GM23338 (cell line): ENCODE measurements at regions not wholly inside any gene's neighbourhood (a gene's known extent, or its start where the extent isn't known, plus 50 kb on each side); places are given as distances from the start of the nearest gene placed in this dataset.

Experiments used
- ATAC-seq: fragments of 200-7000 bp; cut with Tn5 transposase; 3 replicates; pipeline ENCODE4 v1.9.1; 2020
- DNase-seq: peaks from one replicate; pipeline ENCODE4 v3.0.0-alpha.2; 2015; ENCODE audit warnings: low spot score
- H2AFZ ChIP-seq: fragments of 200-600 bp; sonication (generic); 2 replicates; pipeline ENCODE4 v1.8.0; 2016; ENCODE audit warnings: antibody characterized with exemption, mild to moderate bottlenecking, moderate library complexity
- H3F3A ChIP-seq: fragments of 200-600 bp; sonication (generic); replicated peaks from 2 replicates; pipeline ENCODE4 v1.8.0; 2017; ENCODE audit warnings: antibody characterized with exemption, mixed run types, low read depth
- H3K27ac ChIP-seq: fragments of 200-600 bp; sonication (generic); 2 replicates; pipeline ENCODE4 v1.6.1; 2016; ENCODE audit warnings: low read depth
- H3K27me3 ChIP-seq: fragments of 200-600 bp; sonication (generic); 2 replicates; pipeline ENCODE4 v1.8.0; 2016; ENCODE audit warnings: mild to moderate bottlenecking, mixed run types, moderate library complexity; ENCODE audit not compliant: insufficient read depth
- H3K36me3 ChIP-seq: fragments of 200-600 bp; sonication (generic); 2 replicates; pipeline ENCODE4 v1.8.0; 2016; ENCODE audit warnings: mild to moderate bottlenecking; ENCODE audit not compliant: insufficient read depth
- H3K4me1 ChIP-seq: fragments of 200-600 bp; sonication (generic); 2 replicates; pipeline ENCODE4 v1.8.0; 2016; ENCODE audit warnings: mild to moderate bottlenecking, moderate library complexity; ENCODE audit not compliant: insufficient read depth
- H3K4me2 ChIP-seq: fragments of 200-600 bp; sonication (generic); 2 replicates; pipeline ENCODE4 v1.7.1; 2017; ENCODE audit warnings: mixed run types
- H3K4me3 ChIP-seq: fragments of 200-600 bp; sonication (generic); 2 replicates; pipeline ENCODE4 v1.6.1; 2016; ENCODE audit warnings: mixed run types
- H3K79me2 ChIP-seq: fragments of 200-600 bp; sonication (generic); replicated peaks from 2 replicates; pipeline ENCODE4 v1.8.0; 2017; ENCODE audit warnings: mild to moderate bottlenecking; ENCODE audit not compliant: insufficient read depth
- H3K9me2 ChIP-seq: fragments of 200-600 bp; sonication (generic); 2 replicates; pipeline ENCODE4 v1.8.0; 2017; ENCODE audit not compliant: insufficient read depth
- H4K20me1 ChIP-seq: fragments of 200-600 bp; sonication (generic); replicated peaks from 2 replicates; pipeline ENCODE4 v1.8.0; 2017; ENCODE audit warnings: mild to moderate bottlenecking; ENCODE audit not compliant: insufficient read depth
- H3K27ac Mint-ChIP-seq: 2 replicates; pipeline ENCODE4 v1.8.0; 2020; ENCODE audit warnings: inconsistent platforms, mild to moderate bottlenecking, moderate library complexity, mixed read lengths
- H3K27me3 Mint-ChIP-seq: 3 replicates; pipeline ENCODE4 v1.8.0; 2022; ENCODE audit warnings: low read depth, mild to moderate bottlenecking, moderate library complexity, mixed read lengths, inconsistent platforms; ENCODE audit not compliant: insufficient read depth, poor library complexity
- H3K36me3 Mint-ChIP-seq: 3 replicates; pipeline ENCODE4 v1.8.0; 2021; ENCODE audit warnings: low read depth, mild to moderate bottlenecking, inconsistent platforms, moderate library complexity, mixed read lengths
- H3K4me1 Mint-ChIP-seq: 3 replicates; pipeline ENCODE4 v1.8.0; 2020; ENCODE audit warnings: mild to moderate bottlenecking, inconsistent platforms, mixed read lengths
- H3K4me3 Mint-ChIP-seq: 3 replicates; pipeline ENCODE4 v1.8.0; 2021; ENCODE audit warnings: moderate library complexity, mild to moderate bottlenecking, inconsistent platforms, mixed read lengths
- H3K9me3 Mint-ChIP-seq: 3 replicates; pipeline ENCODE4 v1.8.0; 2020; ENCODE audit warnings: moderate library complexity, mild to moderate bottlenecking, inconsistent platforms, mixed read lengths
- CREB1 ChIP-seq: fragments of 250-450 bp; sonication (Bioruptor Pico); IDR thresholded peaks from 2 replicates; pipeline ENCODE4 v1.5.0; 2020; ENCODE audit warnings: low read depth, mild to moderate bottlenecking, moderate library complexity
- EZH2 ChIP-seq: fragments of 200-600 bp; sonication (generic); IDR thresholded peaks from one replicate; pipeline ENCODE4 v1.8.0; 2017; ENCODE audit warnings: antibody characterized with exemption, mild to moderate bottlenecking, low read depth; ENCODE audit not compliant: unreplicated experiment
- EZH2phosphoT487 ChIP-seq: fragments of 200-600 bp; sonication (generic); IDR thresholded peaks from one replicate; pipeline ENCODE4 v1.8.1; 2018; ENCODE audit warnings: antibody characterized with exemption; ENCODE audit not compliant: unreplicated experiment
- JUNB ChIP-seq: IDR thresholded peaks from one replicate; pipeline ENCODE4 v1.6.1; 2016; ENCODE audit warnings: antibody characterized with exemption; ENCODE audit not compliant: unreplicated experiment
- NANOG ChIP-seq: IDR thresholded peaks from 2 replicates; pipeline ENCODE4 v1.6.1; 2016; ENCODE audit warnings: antibody characterized with exemption, borderline replicate concordance
- POLR2AphosphoS5 ChIP-seq: IDR thresholded peaks from 2 replicates; pipeline ENCODE4 v1.6.1; 2016; ENCODE audit warnings: antibody characterized with exemption, low read depth
- STAT1 ChIP-seq: IDR thresholded peaks from one replicate; pipeline ENCODE4 v1.6.1; 2016; ENCODE audit warnings: antibody characterized with exemption; ENCODE audit not compliant: unreplicated experiment
- ZNF114 ChIP-seq: fragments of 250-450 bp; sonication (Bioruptor Pico); IDR thresholded peaks from 2 replicates; pipeline ENCODE4 v1.5.0; 2020; ENCODE audit warnings: mild to moderate bottlenecking, moderate library complexity
- ZNF331 ChIP-seq: fragments of 250-450 bp; sonication (Bioruptor Pico); IDR thresholded peaks from 2 replicates; pipeline ENCODE4 v1.5.0; 2020; ENCODE audit warnings: low read depth, mild to moderate bottlenecking, moderate library complexity
- TF ChIP-seq, protein P1 (sequence below): fragments of 250-450 bp; sonication (Bioruptor Pico); IDR thresholded peaks from 2 replicates; pipeline ENCODE4 v1.5.0; 2020; ENCODE audit warnings: mild to moderate bottlenecking, moderate library complexity
- TF ChIP-seq, protein P2 (sequence below): IDR thresholded peaks from one replicate; pipeline ENCODE4 v1.6.1; 2018; ENCODE audit warnings: antibody characterized with exemption; ENCODE audit not compliant: unreplicated experiment
- TF ChIP-seq, protein P3 (sequence below), 2 experiments: fragments of 200-600 bp in 1 of 2; sonication (generic) in 1 of 2; conservative IDR thresholded peaks; 2 replicates each; pipeline versions ENCODE4 v1.5.1 to v1.6.1; 2016 to 2017; ENCODE audit warnings: antibody characterized with exemption in 2 of 2, low read depth in 2 of 2, mild to moderate bottlenecking in 2 of 2, moderate library complexity in 1 of 2
- TF ChIP-seq, protein P4 (sequence below): IDR thresholded peaks from 2 replicates; pipeline ENCODE4 v1.6.1; 2016; ENCODE audit warnings: antibody characterized with exemption

DNA sequence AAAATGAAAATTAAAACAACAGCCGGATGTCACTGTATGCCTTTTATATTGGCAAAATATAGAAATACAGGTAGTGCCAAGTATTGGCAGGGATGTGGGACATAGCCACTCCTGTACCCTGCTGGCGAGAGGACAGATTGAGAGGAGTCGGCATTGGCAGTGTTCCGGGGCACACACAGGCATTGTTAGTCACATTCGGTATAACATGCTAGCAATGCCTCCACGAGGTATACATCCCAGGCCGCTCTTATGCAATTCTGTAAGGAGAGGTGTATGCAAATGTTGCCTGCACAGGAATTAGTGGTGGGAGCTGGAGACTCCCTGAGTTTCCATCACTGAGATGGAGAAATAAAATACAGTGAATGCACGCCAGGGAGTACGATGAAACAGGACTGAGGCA is 99.4 kb upstream of the DLG1 start:
- Mint-ChIP-seq H3K27me3 (peaks cover 3% of the 10 kb centered on the region), H3K4me3 (no peak overlapping the region), H3K36me3 (no peaks in the 10 kb centered on the region), H3K9me3 (no peaks in the 10 kb centered on the region), H3K27ac (no peak overlapping the region), H3K4me1 (peaks cover 20% of the 10 kb centered on the region; the same call in 2 of the 3 replicates)
- Histone ChIP-seq H3F3A (no peaks in the 10 kb centered on the region), H3K27ac (no peak overlapping the region), H2AFZ (no peak overlapping the region), H3K36me3 (no peaks in the 10 kb centered on the region), H3K4me1 (peaks cover 5% of the 10 kb centered on the region; the same call in 1 of the 2 replicates), H3K79me2 (no peaks in the 10 kb centered on the region), H3K27me3 (no peaks in the 10 kb centered on the region), H3K9me2 (no peaks in the 10 kb centered on the region), H3K4me3 (no peak overlapping the region), H3K4me2 (no peak overlapping the region), H4K20me1 (no peaks in the 10 kb centered on the region)
- DNase-seq (no peak), ATAC-seq (no peak)
- TF ChIP-seq NANOG (no peak), STAT1 (no peak), EZH2phosphoT487 (no peak), ZNF114 (CRISPR knock-in tag) (no peak), EZH2 (no peak), ZNF331 (CRISPR knock-in tag) (no peak), JUNB (no peak), CREB1 (no peak), POLR2AphosphoS5 (no peak)
- TF ChIP-seq, protein P1, sequence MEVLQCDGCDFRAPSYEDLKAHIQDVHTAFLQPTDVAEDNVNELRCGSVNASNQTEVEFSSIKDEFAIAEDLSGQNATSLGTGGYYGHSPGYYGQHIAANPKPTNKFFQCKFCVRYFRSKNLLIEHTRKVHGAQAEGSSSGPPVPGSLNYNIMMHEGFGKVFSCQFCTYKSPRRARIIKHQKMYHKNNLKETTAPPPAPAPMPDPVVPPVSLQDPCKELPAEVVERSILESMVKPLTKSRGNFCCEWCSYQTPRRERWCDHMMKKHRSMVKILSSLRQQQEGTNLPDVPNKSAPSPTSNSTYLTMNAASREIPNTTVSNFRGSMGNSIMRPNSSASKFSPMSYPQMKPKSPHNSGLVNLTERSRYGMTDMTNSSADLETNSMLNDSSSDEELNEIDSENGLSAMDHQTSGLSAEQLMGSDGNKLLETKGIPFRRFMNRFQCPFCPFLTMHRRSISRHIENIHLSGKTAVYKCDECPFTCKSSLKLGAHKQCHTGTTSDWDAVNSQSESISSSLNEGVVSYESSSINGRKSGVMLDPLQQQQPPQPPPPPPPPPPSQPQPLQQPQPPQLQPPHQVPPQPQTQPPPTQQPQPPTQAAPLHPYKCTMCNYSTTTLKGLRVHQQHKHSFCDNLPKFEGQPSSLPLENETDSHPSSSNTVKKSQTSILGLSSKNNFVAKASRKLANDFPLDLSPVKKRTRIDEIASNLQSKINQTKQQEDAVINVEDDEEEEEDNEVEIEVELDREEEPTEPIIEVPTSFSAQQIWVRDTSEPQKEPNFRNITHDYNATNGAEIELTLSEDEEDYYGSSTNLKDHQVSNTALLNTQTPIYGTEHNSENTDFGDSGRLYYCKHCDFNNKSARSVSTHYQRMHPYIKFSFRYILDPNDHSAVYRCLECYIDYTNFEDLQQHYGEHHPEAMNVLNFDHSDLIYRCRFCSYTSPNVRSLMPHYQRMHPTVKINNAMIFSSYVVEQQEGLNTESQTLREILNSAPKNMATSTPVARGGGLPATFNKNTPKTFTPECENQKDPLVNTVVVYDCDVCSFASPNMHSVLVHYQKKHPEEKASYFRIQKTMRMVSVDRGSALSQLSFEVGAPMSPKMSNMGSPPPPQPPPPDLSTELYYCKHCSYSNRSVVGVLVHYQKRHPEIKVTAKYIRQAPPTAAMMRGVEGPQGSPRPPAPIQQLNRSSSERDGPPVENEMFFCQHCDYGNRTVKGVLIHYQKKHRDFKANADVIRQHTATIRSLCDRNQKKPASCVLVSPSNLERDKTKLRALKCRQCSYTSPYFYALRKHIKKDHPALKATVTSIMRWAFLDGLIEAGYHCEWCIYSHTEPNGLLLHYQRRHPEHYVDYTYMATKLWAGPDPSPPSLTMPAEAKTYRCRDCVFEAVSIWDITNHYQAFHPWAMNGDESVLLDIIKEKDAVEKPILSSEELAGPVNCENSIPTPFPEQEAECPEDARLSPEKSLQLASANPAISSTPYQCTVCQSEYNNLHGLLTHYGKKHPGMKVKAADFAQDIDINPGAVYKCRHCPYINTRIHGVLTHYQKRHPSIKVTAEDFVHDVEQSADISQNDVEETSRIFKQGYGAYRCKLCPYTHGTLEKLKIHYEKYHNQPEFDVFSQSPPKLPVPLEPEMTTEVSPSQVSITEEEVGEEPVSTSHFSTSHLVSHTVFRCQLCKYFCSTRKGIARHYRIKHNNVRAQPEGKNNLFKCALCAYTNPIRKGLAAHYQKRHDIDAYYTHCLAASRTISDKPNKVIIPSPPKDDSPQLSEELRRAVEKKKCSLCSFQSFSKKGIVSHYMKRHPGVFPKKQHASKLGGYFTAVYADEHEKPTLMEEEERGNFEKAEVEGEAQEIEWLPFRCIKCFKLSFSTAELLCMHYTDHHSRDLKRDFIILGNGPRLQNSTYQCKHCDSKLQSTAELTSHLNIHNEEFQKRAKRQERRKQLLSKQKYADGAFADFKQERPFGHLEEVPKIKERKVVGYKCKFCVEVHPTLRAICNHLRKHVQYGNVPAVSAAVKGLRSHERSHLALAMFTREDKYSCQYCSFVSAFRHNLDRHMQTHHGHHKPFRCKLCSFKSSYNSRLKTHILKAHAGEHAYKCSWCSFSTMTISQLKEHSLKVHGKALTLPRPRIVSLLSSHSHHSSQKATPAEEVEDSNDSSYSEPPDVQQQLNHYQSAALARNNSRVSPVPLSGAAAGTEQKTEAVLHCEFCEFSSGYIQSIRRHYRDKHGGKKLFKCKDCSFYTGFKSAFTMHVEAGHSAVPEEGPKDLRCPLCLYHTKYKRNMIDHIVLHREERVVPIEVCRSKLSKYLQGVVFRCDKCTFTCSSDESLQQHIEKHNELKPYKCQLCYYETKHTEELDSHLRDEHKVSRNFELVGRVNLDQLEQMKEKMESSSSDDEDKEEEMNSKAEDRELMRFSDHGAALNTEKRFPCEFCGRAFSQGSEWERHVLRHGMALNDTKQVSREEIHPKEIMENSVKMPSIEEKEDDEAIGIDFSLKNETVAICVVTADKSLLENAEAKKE (CRISPR knock-in tag), result no peak
- TF ChIP-seq, protein P2, sequence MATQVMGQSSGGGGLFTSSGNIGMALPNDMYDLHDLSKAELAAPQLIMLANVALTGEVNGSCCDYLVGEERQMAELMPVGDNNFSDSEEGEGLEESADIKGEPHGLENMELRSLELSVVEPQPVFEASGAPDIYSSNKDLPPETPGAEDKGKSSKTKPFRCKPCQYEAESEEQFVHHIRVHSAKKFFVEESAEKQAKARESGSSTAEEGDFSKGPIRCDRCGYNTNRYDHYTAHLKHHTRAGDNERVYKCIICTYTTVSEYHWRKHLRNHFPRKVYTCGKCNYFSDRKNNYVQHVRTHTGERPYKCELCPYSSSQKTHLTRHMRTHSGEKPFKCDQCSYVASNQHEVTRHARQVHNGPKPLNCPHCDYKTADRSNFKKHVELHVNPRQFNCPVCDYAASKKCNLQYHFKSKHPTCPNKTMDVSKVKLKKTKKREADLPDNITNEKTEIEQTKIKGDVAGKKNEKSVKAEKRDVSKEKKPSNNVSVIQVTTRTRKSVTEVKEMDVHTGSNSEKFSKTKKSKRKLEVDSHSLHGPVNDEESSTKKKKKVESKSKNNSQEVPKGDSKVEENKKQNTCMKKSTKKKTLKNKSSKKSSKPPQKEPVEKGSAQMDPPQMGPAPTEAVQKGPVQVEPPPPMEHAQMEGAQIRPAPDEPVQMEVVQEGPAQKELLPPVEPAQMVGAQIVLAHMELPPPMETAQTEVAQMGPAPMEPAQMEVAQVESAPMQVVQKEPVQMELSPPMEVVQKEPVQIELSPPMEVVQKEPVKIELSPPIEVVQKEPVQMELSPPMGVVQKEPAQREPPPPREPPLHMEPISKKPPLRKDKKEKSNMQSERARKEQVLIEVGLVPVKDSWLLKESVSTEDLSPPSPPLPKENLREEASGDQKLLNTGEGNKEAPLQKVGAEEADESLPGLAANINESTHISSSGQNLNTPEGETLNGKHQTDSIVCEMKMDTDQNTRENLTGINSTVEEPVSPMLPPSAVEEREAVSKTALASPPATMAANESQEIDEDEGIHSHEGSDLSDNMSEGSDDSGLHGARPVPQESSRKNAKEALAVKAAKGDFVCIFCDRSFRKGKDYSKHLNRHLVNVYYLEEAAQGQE, result no peak
- TF ChIP-seq, protein P3, sequence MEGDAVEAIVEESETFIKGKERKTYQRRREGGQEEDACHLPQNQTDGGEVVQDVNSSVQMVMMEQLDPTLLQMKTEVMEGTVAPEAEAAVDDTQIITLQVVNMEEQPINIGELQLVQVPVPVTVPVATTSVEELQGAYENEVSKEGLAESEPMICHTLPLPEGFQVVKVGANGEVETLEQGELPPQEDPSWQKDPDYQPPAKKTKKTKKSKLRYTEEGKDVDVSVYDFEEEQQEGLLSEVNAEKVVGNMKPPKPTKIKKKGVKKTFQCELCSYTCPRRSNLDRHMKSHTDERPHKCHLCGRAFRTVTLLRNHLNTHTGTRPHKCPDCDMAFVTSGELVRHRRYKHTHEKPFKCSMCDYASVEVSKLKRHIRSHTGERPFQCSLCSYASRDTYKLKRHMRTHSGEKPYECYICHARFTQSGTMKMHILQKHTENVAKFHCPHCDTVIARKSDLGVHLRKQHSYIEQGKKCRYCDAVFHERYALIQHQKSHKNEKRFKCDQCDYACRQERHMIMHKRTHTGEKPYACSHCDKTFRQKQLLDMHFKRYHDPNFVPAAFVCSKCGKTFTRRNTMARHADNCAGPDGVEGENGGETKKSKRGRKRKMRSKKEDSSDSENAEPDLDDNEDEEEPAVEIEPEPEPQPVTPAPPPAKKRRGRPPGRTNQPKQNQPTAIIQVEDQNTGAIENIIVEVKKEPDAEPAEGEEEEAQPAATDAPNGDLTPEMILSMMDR (conservative IDR thresholded peaks at IDR 0.05; ENCODE audit: low read depth in 2 of 2), result no peak
- TF ChIP-seq, protein P4, sequence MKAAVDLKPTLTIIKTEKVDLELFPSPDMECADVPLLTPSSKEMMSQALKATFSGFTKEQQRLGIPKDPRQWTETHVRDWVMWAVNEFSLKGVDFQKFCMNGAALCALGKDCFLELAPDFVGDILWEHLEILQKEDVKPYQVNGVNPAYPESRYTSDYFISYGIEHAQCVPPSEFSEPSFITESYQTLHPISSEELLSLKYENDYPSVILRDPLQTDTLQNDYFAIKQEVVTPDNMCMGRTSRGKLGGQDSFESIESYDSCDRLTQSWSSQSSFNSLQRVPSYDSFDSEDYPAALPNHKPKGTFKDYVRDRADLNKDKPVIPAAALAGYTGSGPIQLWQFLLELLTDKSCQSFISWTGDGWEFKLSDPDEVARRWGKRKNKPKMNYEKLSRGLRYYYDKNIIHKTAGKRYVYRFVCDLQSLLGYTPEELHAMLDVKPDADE, result no peak
